ENCODE measurements at regions not wholly inside any gene's neighbourhood (a gene's known extent, or its start where the extent isn't known, plus 50 kb on each side); places are given as distances from the start of the nearest gene placed in this dataset.

GRCh38 chr20:52332649-52333250 lies 141.2 kb upstream of the ZFP64 start:
- intact Hi-C loops (cut with micrococcal nuclease): no loop called here

- intact Hi-C loops (cut with micrococcal nuclease): no loop called here
These were observed 140.7 kb upstream of the ZFP64 start for GRCh38 chr20:52332230-52332629.

- intact Hi-C loops (cut with micrococcal nuclease): no loop called here
These were observed 140.1 kb upstream of the ZFP64 start for GRCh38 chr20:52331655-52332054.

GRCh38 chr20:52321396-52321795 lies 129.8 kb upstream of the ZFP64 start:
- intact Hi-C loops (cut with micrococcal nuclease): no loop called here

GRCh38 chr20:52318651-52319050 lies 127.1 kb upstream of the ZFP64 start:
- intact Hi-C loops (cut with micrococcal nuclease): no loop called here

GRCh38 chr20:52313341-52313963 lies 121.9 kb upstream of the ZFP64 start:
- intact Hi-C loops (cut with micrococcal nuclease): loop anchor here (2.0 to 5.0 kb wide), 3 partner anchors 71 to 1629 kb away; partner anchors contain the start of gene TSHZ2

- intact Hi-C loops (cut with micrococcal nuclease): loop anchor here (1.0 to 5.0 kb wide), 6 partner anchors 67 to 1630 kb away; partner anchors contain the start of gene TSHZ2
These were observed 120.7 kb upstream of the ZFP64 start for GRCh38 chr20:52312132-52312729.

- intact Hi-C loops (cut with micrococcal nuclease): loop anchor here (5.0 kb wide), 2 partner anchors 661 to 1631 kb away; partner anchors contain the start of gene TSHZ2
These were observed 119.7 kb upstream of the ZFP64 start for GRCh38 chr20:52311209-52311794.

GRCh38 chr20:52309181-52309580 lies 117.6 kb upstream of the ZFP64 start:
- intact Hi-C loops (cut with micrococcal nuclease): loop anchor here (10.0 kb wide), 1 partner anchor 726 kb away; no protein-coding TSS in a partner anchor

GRCh38 chr20:52306477-52306876 lies 114.9 kb upstream of the ZFP64 start:
- intact Hi-C loops (cut with micrococcal nuclease): loop anchor here (1.0 to 10.0 kb wide), 2 partner anchors 104 to 728 kb away; no protein-coding TSS in a partner anchor

- intact Hi-C loops (cut with micrococcal nuclease): loop anchor here (1.0 to 10.0 kb wide), 2 partner anchors 104 to 729 kb away; no protein-coding TSS in a partner anchor
These were observed 114.3 kb upstream of the ZFP64 start for GRCh38 chr20:52305858-52306257.

GRCh38 chr20:52305024-52305645 lies 113.6 kb upstream of the ZFP64 start:
- intact Hi-C loops (cut with micrococcal nuclease): loop anchor here (10.0 kb wide), 1 partner anchor 730 kb away; no protein-coding TSS in a partner anchor

- intact Hi-C loops (cut with micrococcal nuclease): loop anchor here (10.0 kb wide), 1 partner anchor 731 kb away; no protein-coding TSS in a partner anchor
These were observed 111.8 kb upstream of the ZFP64 start for GRCh38 chr20:52303281-52303950.

GRCh38 chr20:52302736-52303135 lies 111.2 kb upstream of the ZFP64 start:
- intact Hi-C loops (cut with micrococcal nuclease): loop anchor here (10.0 kb wide), 1 partner anchor 732 kb away; no protein-coding TSS in a partner anchor

- intact Hi-C loops (cut with micrococcal nuclease): loop anchor here (10.0 kb wide), 1 partner anchor 733 kb away; no protein-coding TSS in a partner anchor
These were observed 110.5 kb upstream of the ZFP64 start for GRCh38 chr20:52302051-52302450.

- intact Hi-C loops (cut with micrococcal nuclease): no loop called here
These were observed 104.0 kb upstream of the ZFP64 start for GRCh38 chr20:52295556-52295955.

GRCh38 chr20:52294106-52294628 lies 102.6 kb upstream of the ZFP64 start:
- intact Hi-C loops (cut with micrococcal nuclease): no loop called here

- intact Hi-C loops (cut with micrococcal nuclease): no loop called here
These were observed 99.5 kb upstream of the ZFP64 start for GRCh38 chr20:52291109-52291508.

- intact Hi-C loops (cut with micrococcal nuclease): no loop called here
These were observed 99.0 kb upstream of the ZFP64 start for GRCh38 chr20:52290569-52290968.

- intact Hi-C loops (cut with micrococcal nuclease): no loop called here
These were observed 98.5 kb upstream of the ZFP64 start for GRCh38 chr20:52289956-52290565.
